ENCODE measurements at regions not wholly inside any gene's neighbourhood (a gene's known extent, or its start where the extent isn't known, plus 50 kb on each side); places are given as distances from the start of the nearest gene placed in this dataset.
A peak's percentile ranks its signal among the peaks of the same experiment; 100 is the strongest.
"Not testable (repeated sequence)": the region's sequence is repeated elsewhere in the genome, so short reads cannot be mapped to it uniquely, and the experiment has no call there.

GRCh38 chr4:102210806-102211205 is 134.5 kb downstream of the SLC39A8 start:
- DNase-seq: not testable (repeated sequence)

- not testable (repeated sequence) for DNase-seq
These were observed 140.6 kb downstream of the SLC39A8 start for GRCh38 chr4:102204634-102205033.

- peak; percentile 1 for DNase-seq
These were observed 149.1 kb downstream of the SLC39A8 start for GRCh38 chr4:102196221-102196620.

- no peak for DNase-seq
These were observed 152.1 kb downstream of the SLC39A8 start for GRCh38 chr4:102193145-102193544.

- no peak for DNase-seq
These were observed 165.2 kb downstream of the SLC39A8 start for GRCh38 chr4:102180046-102180445.

- DNase-seq: peak; percentile 13
These were observed 170.5 kb downstream of the SLC39A8 start for GRCh38 chr4:102174719-102175189.

- no peak for DNase-seq
These were observed 172.9 kb downstream of the SLC39A8 start for GRCh38 chr4:102172341-102172740.

- DNase-seq: no peak
These were observed 174.4 kb downstream of the SLC39A8 start for GRCh38 chr4:102170910-102171309.

- no peak for DNase-seq
These were observed 175.9 kb downstream of the SLC39A8 start for GRCh38 chr4:102169345-102169744.

GRCh38 chr4:102168580-102168979 is 176.7 kb downstream of the SLC39A8 start:
- no peak for DNase-seq

GRCh38 chr4:102165584-102165983 is 179.7 kb downstream of the SLC39A8 start:
- DNase-seq: no peak

GRCh38 chr4:102163404-102164140 is 181.7 kb downstream of the SLC39A8 start:
- DNase-seq: no peak

- DNase-seq: no peak
These were observed 187.3 kb downstream of the SLC39A8 start for GRCh38 chr4:102157984-102158383.

GRCh38 chr4:102153391-102153790 is 191.9 kb downstream of the SLC39A8 start:
- DNase-seq: no peak

- DNase-seq: no peak
These were observed 193.6 kb downstream of the SLC39A8 start for GRCh38 chr4:102151696-102152095.

- DNase-seq: no peak
These were observed 201.8 kb downstream of the SLC39A8 start for GRCh38 chr4:102143433-102143832.

GRCh38 chr4:102141842-102142241 is 203.4 kb downstream of the SLC39A8 start:
- DNase-seq: no peak

- DNase-seq: peak; percentile 1
These were observed 205.3 kb downstream of the SLC39A8 start for GRCh38 chr4:102139932-102140331.

- peak; percentile 50 for DNase-seq
These were observed 206.1 kb downstream of the SLC39A8 start for GRCh38 chr4:102139132-102139573.

- no peak for DNase-seq
These were observed 208.1 kb downstream of the SLC39A8 start for GRCh38 chr4:102137217-102137616.

- no peak for DNase-seq
These were observed 215.5 kb downstream of the SLC39A8 start for GRCh38 chr4:102129810-102130209.

All from fibroblast of skin of abdomen (primary cell).